ENCODE measurements at regions not wholly inside any gene's neighbourhood (a gene's known extent, or its start where the extent isn't known, plus 50 kb on each side); places are given as distances from the start of the nearest gene placed in this dataset.

DNA sequence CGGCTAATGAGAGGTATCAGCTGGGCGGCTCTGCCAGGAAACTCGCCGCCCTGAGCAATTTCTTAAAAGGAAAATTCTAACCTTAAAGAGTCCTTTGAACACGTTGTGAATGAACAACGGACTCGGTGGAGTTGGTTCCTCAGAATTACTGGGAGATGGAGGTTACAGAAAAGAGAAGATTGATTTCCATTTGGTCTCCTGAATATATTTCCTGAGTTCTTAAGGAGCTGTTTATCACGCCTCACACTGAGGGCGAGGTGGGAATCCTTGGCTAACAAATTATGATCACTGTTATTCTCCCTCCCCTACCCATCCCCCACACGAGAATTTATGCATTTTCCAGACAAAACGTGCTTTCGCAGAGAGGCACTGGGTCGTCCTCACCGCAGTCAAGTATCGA, 194.5 kb upstream of the C14orf180 start:
- TF ChIP-seq, protein P1, sequence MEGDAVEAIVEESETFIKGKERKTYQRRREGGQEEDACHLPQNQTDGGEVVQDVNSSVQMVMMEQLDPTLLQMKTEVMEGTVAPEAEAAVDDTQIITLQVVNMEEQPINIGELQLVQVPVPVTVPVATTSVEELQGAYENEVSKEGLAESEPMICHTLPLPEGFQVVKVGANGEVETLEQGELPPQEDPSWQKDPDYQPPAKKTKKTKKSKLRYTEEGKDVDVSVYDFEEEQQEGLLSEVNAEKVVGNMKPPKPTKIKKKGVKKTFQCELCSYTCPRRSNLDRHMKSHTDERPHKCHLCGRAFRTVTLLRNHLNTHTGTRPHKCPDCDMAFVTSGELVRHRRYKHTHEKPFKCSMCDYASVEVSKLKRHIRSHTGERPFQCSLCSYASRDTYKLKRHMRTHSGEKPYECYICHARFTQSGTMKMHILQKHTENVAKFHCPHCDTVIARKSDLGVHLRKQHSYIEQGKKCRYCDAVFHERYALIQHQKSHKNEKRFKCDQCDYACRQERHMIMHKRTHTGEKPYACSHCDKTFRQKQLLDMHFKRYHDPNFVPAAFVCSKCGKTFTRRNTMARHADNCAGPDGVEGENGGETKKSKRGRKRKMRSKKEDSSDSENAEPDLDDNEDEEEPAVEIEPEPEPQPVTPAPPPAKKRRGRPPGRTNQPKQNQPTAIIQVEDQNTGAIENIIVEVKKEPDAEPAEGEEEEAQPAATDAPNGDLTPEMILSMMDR (IDR thresholded peaks at IDR 0.05; ENCODE audit: borderline replicate concordance, extremely low read depth, insufficient read depth), result no peak
- DNase-seq (no peak), FAIRE-seq (no peak)

DNA sequence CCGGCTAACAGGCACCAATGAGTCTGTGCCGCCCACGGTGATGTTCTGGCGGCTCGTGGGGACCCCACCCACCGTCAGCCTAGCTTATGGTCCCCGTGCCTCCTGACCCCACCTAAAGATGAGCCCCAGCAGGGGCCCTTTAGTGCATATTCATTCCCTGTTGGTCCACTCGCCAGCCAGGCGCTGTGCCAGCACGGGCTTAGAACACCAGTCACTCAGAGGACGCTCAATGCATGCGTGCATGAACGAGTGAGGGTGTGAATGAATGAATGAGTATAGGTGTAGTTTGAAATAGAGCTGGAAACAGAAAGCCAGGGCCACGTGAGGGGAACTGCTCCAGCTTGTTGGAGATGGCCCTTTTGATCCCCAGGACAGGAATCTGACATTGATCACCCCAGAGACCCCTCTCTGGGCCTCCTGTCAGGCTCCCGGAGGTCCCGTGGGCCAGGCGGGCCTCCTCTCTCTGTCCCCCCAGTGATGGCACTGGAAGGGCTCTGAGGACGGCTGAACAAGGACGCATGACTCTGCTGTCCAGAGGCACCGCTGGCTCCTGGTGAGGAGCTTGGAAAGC, 193.9 kb upstream of the C14orf180 start:
- FAIRE-seq, result no peak
- DNase-seq, result peak in 2 of 5 donors; percentile 28 to 60
- TF ChIP-seq, protein P1 (IDR thresholded peaks at IDR 0.05; ENCODE audit: borderline replicate concordance, extremely low read depth, insufficient read depth), result no peak
- Histone ChIP-seq H3K9me3 (ENCODE audit: control insufficient read depth in 2 of 3, insufficient read depth in 1 of 3, low read length in 3 of 3) (peaks cover 0 to 8% (median 4%) of the 10 kb centered on the region in 3 donors), H3K9ac (ENCODE audit: low read length in 3 of 3) (no peak overlapping the region), H3K27me3 (ENCODE audit: control insufficient read depth, insufficient read depth, low read length) (peaks cover 3% of the 10 kb centered on the region), H3K4me3 (ENCODE audit: low read length in 3 of 3) (no peak overlapping the region), H3K4me1 (ENCODE audit: control insufficient read depth in 2 of 3, insufficient read depth in 2 of 3, low read depth in 1 of 3, low read length in 3 of 3) (no peaks in the 10 kb centered on the region), H3K27ac (ENCODE audit: low read depth in 2 of 2, low read length in 2 of 2) (no peak overlapping the region), H3K36me3 (ENCODE audit: control insufficient read depth in 2 of 3, insufficient read depth in 3 of 3, low read length in 3 of 3) (no peaks in the 10 kb centered on the region)
- intact Hi-C loops (cut with DNase I), result no loop called here

More for the DNA sequence above, 194.5 kb upstream of the C14orf180 start:
- Histone ChIP-seq H3K9me3 (ENCODE audit: control insufficient read depth in 2 of 3, insufficient read depth in 1 of 3, low read length in 3 of 3) (peaks cover 0 to 8% (median 4%) of the 10 kb centered on the region in 3 donors), H3K9ac (ENCODE audit: low read length in 3 of 3) (no peak overlapping the region), H3K4me3 (ENCODE audit: low read length in 3 of 3) (no peak overlapping the region), H3K36me3 (ENCODE audit: control insufficient read depth in 2 of 3, insufficient read depth in 3 of 3, low read length in 3 of 3) (no peaks in the 10 kb centered on the region), H3K4me1 (ENCODE audit: control insufficient read depth in 2 of 3, insufficient read depth in 2 of 3, low read depth in 1 of 3, low read length in 3 of 3) (no peaks in the 10 kb centered on the region), H3K27me3 (ENCODE audit: control insufficient read depth, insufficient read depth, low read length) (peaks cover 3% of the 10 kb centered on the region), H3K27ac (ENCODE audit: low read depth in 2 of 2, low read length in 2 of 2) (no peak overlapping the region)
- intact Hi-C loops (cut with DNase I), result no loop called here

DNA sequence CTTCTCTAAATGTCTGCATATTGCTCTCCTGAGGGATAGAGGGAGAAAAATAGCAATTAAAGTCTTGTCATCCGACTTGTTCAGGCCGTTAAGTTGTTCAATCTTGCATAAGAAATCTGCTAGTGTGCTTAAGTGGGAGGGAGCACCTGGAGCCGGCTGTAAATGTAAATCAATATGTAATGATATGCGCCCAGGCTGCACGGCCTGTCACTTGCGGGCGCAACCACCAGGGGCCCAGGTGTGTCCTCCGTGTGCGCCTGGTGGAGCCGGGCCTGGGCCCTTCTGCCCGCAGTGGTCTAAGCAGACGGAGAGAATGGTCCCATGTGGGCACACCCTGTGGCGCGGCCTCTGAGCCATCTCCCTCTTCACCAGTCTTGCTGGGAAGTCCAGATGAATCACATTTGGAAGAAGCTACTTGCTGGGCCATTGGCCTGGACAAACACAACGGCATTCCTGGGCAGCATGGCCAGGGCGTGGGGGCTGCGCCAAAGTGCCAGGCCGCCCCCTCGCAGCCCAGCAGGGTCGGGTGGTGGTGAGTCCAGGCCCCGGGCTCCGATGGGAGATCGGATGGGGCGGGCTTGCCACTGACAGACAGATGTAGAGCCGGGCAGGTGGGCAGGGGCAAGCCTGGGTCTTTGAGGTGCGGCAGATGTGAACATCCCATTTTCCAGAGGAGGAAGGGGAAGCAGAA, 193.3 kb upstream of the C14orf180 start:
- Histone ChIP-seq H3K9ac (ENCODE audit: low read length in 3 of 3) (no peak overlapping the region), H3K9me3 (ENCODE audit: control insufficient read depth in 2 of 3, insufficient read depth in 1 of 3, low read length in 3 of 3) (peaks cover 0 to 4% (median 0%) of the 10 kb centered on the region in 3 donors)

More for the DNA sequence above, 193.3 kb upstream of the C14orf180 start:
- intact Hi-C loops (cut with DNase I), result no loop called here
- Histone ChIP-seq H3K4me3 (ENCODE audit: low read length in 3 of 3) (no peak overlapping the region), H3K27me3 (ENCODE audit: control insufficient read depth, insufficient read depth, low read length) (peaks cover 3% of the 10 kb centered on the region), H3K36me3 (ENCODE audit: control insufficient read depth in 2 of 3, insufficient read depth in 3 of 3, low read length in 3 of 3) (no peaks in the 10 kb centered on the region), H3K27ac (ENCODE audit: low read depth in 2 of 2, low read length in 2 of 2) (no peak overlapping the region), H3K4me1 (ENCODE audit: control insufficient read depth in 2 of 3, insufficient read depth in 2 of 3, low read depth in 1 of 3, low read length in 3 of 3) (no peaks in the 10 kb centered on the region)
- DNase-seq, result peak in 2 of 5 donors; percentile 21 to 39
- TF ChIP-seq, protein P1 (IDR thresholded peaks at IDR 0.05; ENCODE audit: borderline replicate concordance, extremely low read depth, insufficient read depth), result no peak
- FAIRE-seq, result no peak
